Thyroid gland (tissue), 4 donors: ENCODE measurements at regions not wholly inside any gene's neighbourhood (a gene's known extent, or its start where the extent isn't known, plus 50 kb on each side); places are given as distances from the start of the nearest gene placed in this dataset.

Experiments used
- DNase-seq, 2 donors: peaks; one replicate each; pipeline ENCODE4 v3.0.0-alpha.2; 2019
- H3K27ac ChIP-seq, 3 donors: fragments of 200-600 bp; sonication (generic); 1 replicate in 2 of 3; 2 replicates in 1 of 3; pipeline ENCODE4 v1.5.1; 2016 to 2019; ENCODE audit warnings: mild to moderate bottlenecking in 1 of 3, moderate library complexity in 1 of 3
- H3K27me3 ChIP-seq: fragments of 200-600 bp; sonication (generic); one replicate; pipeline ENCODE4 v1.5.1; 2019
- H3K36me3 ChIP-seq, 2 donors: fragments of 200-600 bp; sonication (generic); one replicate each; pipeline ENCODE4 v1.5.1; 2016 to 2019
- H3K4me1 ChIP-seq, 2 donors: fragments of 200-600 bp; sonication (generic); one replicate each; pipeline ENCODE4 v1.5.1; 2017 to 2019
- H3K4me3 ChIP-seq, 3 donors: fragments of 200-600 bp; sonication (generic); replicated peaks in 1 of 3; 1 replicate in 2 of 3; 2 replicates in 1 of 3; pipeline ENCODE4 v1.5.1; 2016; ENCODE audit warnings: mild to moderate bottlenecking in 1 of 3
- H3K9me3 ChIP-seq: fragments of 200-600 bp; sonication (generic); one replicate; pipeline ENCODE4 v1.5.1; 2017
- POLR2A ChIP-seq, 2 donors: fragments of 450-650 bp; IDR thresholded peaks; one replicate each; pipeline ENCODE4 v1.6.1; 2017; ENCODE audit warnings: antibody characterized with exemption in 2 of 2, mild to moderate bottlenecking in 2 of 2, moderate library complexity in 1 of 2
- WGBS, 2 donors: methylation state at CpG; one replicate each; pipeline ENCODE4 v1.1.5; 2017; 5-methylcytosine and 5-hydroxymethylcytosine counted together
- intact Hi-C: fragments of 100-400 bp; cut with DNase I; formaldehyde crosslinking; loops from one replicate; pipeline ENCODE4 v1.15.1; 2023
- TF ChIP-seq, protein P1 (sequence below), 6 experiments: fragments of 200-600 bp in 3 of 6; fragments of 450-650 bp in 3 of 6; sonication (generic) in 3 of 6; IDR thresholded peaks; one replicate each; pipeline ENCODE4 v1.5.1; 2016 to 2019; ENCODE audit warnings: antibody characterized with exemption in 6 of 6, mild to moderate bottlenecking in 2 of 6, inconsistent platforms in 1 of 6, moderate library complexity in 1 of 6

DNA sequence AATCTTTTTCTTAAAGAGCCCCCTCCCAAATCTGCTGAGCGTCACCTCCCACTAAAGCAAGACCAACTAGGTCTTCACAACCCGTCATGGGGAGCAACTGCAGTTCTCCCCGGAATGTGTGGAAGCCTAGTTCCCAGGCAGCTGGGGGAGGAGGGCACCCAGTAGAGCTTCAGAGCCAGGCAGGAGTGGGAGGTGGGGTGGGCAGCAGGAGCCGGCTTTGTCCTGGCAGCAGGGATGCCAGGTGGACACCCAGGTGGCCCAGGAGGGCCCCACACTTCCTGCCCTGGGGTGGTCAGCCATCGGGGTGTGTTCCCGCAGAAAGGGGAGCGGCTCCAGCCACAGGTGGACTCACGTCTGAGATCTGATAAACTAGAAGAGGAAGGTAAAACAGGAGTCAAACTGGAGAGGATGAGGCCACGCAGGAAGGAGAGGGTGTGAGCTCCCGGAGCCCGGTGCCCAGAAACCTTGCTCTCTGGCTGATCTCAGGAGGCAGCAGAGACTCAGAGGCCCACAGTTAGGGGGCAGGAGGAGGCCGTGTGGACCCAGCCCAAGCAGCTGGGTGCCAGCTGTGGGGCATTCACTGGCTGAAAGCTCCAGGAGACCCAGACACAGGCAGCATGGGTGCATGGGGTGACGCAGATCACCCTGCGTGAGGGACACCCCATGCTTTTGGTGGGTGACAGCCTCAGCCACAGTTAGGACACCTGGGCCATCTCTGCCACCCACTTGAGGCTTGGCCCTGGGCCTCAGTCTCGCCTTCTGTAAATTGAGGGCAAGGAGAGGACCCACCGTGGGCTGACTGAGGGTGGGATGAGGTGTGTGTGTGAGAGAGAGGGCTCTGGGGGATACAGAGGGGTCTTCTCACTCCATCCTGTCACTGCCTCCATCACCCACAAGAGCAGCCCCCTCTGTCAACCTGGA is 260.8 kb upstream of the TNRC6C start:
- 81 to 85% methylated on average over 14 to 16 of the region's 16 CpGs for WGBS, 2 donors
- Histone ChIP-seq H3K4me1 (peaks cover 0 to 4% of the 10 kb centered on the region in 2 donors), H3K36me3 (no peaks in the 10 kb centered on the region), H3K4me3 (no peak overlapping the region), H3K9me3 (no peaks in the 10 kb centered on the region), H3K27ac (no peak overlapping the region), H3K27me3 (no peaks in the 10 kb centered on the region)
- intact Hi-C loops: no loop called here
- no peak for TF ChIP-seq POLR2A (IDR thresholded peaks at IDR 0.05)
- TF ChIP-seq, protein P1, sequence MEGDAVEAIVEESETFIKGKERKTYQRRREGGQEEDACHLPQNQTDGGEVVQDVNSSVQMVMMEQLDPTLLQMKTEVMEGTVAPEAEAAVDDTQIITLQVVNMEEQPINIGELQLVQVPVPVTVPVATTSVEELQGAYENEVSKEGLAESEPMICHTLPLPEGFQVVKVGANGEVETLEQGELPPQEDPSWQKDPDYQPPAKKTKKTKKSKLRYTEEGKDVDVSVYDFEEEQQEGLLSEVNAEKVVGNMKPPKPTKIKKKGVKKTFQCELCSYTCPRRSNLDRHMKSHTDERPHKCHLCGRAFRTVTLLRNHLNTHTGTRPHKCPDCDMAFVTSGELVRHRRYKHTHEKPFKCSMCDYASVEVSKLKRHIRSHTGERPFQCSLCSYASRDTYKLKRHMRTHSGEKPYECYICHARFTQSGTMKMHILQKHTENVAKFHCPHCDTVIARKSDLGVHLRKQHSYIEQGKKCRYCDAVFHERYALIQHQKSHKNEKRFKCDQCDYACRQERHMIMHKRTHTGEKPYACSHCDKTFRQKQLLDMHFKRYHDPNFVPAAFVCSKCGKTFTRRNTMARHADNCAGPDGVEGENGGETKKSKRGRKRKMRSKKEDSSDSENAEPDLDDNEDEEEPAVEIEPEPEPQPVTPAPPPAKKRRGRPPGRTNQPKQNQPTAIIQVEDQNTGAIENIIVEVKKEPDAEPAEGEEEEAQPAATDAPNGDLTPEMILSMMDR (IDR thresholded peaks at IDR 0.05): no peak
- no peak for DNase-seq

DNA sequence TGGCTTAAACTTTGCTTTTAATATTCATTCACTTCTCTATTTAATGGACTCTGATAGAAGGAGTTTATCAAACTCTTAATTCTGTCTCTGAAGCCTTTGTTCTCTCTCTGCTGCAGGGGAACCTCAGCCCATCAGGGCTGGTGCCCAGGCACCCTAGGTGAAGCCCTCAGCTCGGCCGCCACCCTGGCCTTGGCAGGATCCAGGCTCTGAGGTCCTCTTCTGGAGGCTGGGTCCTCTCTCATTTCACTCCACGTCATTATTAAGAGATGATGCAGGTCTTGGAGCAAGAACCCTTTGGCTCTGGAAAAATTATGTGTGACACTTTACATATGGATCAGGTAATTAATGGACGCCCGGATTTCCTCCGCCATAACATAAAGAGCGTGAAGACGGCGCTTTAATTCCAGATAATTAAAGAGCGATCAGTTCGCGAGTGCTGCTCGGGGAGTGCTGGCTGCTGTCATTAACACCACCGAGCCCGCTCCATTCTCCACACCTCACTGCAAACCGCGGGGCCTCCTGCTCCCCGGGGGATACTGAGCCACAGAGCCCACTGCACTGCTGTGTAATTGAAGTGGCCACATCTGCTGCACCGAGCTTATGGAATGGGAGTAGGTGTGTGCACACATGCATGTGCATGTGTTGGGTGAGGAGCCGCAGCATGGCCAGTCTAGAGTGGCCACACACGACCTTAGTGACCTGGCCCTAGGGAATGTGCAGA is 259.4 kb upstream of the TNRC6C start:
- 89 to 90% methylated on average over 20 of the region's 21 CpGs for WGBS, 2 donors

DNA sequence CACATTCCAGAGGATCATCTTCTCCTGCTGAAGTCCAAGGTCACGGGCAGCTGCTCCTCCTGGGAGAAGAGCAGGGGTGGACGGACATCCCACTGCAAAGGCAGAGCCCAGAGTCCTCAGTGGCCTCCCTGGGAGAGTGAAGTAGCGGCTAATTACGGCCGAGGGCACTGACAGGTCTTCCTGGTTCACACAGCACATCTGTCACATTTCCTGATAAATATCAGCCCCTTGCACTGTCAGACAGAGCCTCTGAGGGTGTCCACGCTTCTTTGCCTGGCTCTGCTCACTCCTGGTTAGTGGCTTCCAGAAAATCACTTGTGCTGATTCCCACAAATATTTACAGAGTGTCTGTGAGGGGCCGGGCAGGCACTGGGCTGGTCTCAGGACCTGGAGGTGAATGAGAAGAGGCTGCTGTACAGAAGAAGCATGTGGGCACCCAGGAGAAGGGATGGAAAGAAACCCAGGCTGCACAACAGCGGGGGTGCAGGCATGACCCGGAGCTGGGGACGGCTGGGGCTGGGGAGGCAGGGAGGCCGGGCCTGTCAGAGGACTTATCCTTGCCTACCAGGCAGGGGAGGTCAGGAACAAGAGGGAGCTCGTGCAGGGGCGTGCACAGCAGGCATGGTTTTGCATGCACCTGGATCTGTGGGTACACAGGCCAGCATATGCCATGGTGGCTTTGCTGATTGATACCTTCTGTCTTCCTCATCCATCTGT is 258.2 kb upstream of the TNRC6C start:
- Histone ChIP-seq H3K36me3 (no peaks in the 10 kb centered on the region), H3K27me3 (no peaks in the 10 kb centered on the region), H3K4me1 (peaks cover 0 to 4% of the 10 kb centered on the region in 2 donors), H3K4me3 (no peak overlapping the region), H3K27ac (no peak overlapping the region), H3K9me3 (no peaks in the 10 kb centered on the region)
- TF ChIP-seq POLR2A (IDR thresholded peaks at IDR 0.05): no peak
- TF ChIP-seq, protein P1 (IDR thresholded peaks at IDR 0.05): no peak
- intact Hi-C loops: no loop called here
- 81 to 91% methylated on average over 13 of the region's 13 CpGs for WGBS, 2 donors
- no peak for DNase-seq

More for the DNA sequence above, 259.4 kb upstream of the TNRC6C start:
- Histone ChIP-seq H3K36me3 (no peaks in the 10 kb centered on the region), H3K9me3 (no peaks in the 10 kb centered on the region), H3K27ac (no peak overlapping the region), H3K4me3 (no peak overlapping the region), H3K27me3 (no peaks in the 10 kb centered on the region), H3K4me1 (peaks cover 0 to 4% of the 10 kb centered on the region in 2 donors)
- intact Hi-C loops: no loop called here
- TF ChIP-seq, protein P1 (IDR thresholded peaks at IDR 0.05): no peak
- TF ChIP-seq POLR2A (IDR thresholded peaks at IDR 0.05): no peak
- no peak for DNase-seq

DNA sequence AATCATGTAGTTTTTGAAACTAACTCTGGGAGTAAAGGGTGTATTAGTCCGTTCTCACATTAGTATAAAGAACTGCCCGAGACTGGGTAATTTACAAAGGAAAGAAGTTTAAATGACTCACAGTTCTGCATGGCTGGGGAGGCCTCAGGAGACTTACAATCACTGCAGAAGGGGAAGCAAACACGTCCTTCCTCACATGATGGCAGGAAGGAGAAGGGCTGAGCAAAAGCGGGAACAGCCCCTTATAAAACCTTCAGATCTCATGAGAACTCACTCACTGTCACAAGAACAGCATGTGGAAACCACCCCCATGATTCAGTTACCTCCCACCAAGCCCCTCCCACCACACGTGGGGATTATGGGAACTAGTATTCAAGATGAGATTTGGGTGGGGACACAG is 256.5 kb upstream of the TNRC6C start:
- Histone ChIP-seq H3K36me3 (no peaks in the 10 kb centered on the region), H3K9me3 (no peaks in the 10 kb centered on the region), H3K4me3 (no peak overlapping the region), H3K27me3 (no peaks in the 10 kb centered on the region), H3K4me1 (no peaks in the 10 kb centered on the region), H3K27ac (no peak overlapping the region)
- no peak for DNase-seq
- no peak for TF ChIP-seq POLR2A (IDR thresholded peaks at IDR 0.05)
- TF ChIP-seq, protein P1 (IDR thresholded peaks at IDR 0.05): no peak
- WGBS, 2 donors: 71 to 76% methylated on average over 5 of the region's 5 CpGs
- intact Hi-C loops: no loop called here
